Adrenal gland (tissue), 9 donors: ENCODE measurements at regions not wholly inside any gene's neighbourhood (a gene's known extent, or its start where the extent isn't known, plus 50 kb on each side); places are given as distances from the start of the nearest gene placed in this dataset.

Experiments
- DNase-seq, 7 donors: peaks; one replicate each; pipeline ENCODE4 v3.0.0-alpha.2; 2019 to 2020
- H3K27ac ChIP-seq, 5 donors: fragments of 200-600 bp; sonication (generic) in 4 of 5; 1 replicate in 3 of 5; 2 replicates in 2 of 5; pipeline versions ENCODE4 v1.5.1 to v1.8.0; 2016 to 2020; ENCODE audit warnings: mild to moderate bottlenecking in 1 of 5
- H3K27me3 ChIP-seq: fragments of 200-600 bp; 2 replicates; pipeline ENCODE4 v1.8.0; 2021
- H3K36me3 ChIP-seq, 2 donors: fragments of 200-600 bp; replicated peaks in 1 of 2; 1 replicate in 1 of 2; 2 replicates in 1 of 2; pipeline versions ENCODE4 v1.5.1 to v1.8.0; 2018 to 2022
- H3K4me1 ChIP-seq, 2 donors: fragments of 200-600 bp; replicated peaks in 1 of 2; 1 replicate in 1 of 2; 2 replicates in 1 of 2; pipeline versions ENCODE4 v1.5.1 to v1.8.0; 2018 to 2021
- H3K4me3 ChIP-seq, 4 donors: fragments of 200-600 bp; sonication (generic) in 3 of 4; one replicate each; pipeline ENCODE4 v1.5.1; 2016 to 2018
- H3K9me3 ChIP-seq, 3 donors: fragments of 200-600 bp; sonication (generic) in 1 of 3; replicated peaks in 1 of 3; 1 replicate in 2 of 3; 2 replicates in 1 of 3; pipeline versions ENCODE4 v1.5.1 to v1.8.0; 2016 to 2021
- POLR2A ChIP-seq, 2 donors: fragments of 450-650 bp; IDR thresholded peaks; one replicate each; pipeline ENCODE4 v1.6.1; 2017; ENCODE audit warnings: antibody characterized with exemption in 2 of 2, mild to moderate bottlenecking in 2 of 2, moderate library complexity in 1 of 2
- WGBS, 4 donors: extraction: QIAGEN DNeasy Blood & Tissue Kit in 2 of 4; methylation state at CpG; one replicate each; pipeline versions ENCODE4 v1.1.5 to v1.1.7; 2013 to 2017; 5-methylcytosine and 5-hydroxymethylcytosine counted together
- intact Hi-C, 2 donors: fragments of 100-400 bp; cut with DNase I; formaldehyde crosslinking; loops; one replicate each; pipeline versions ENCODE4 v1.14.1 to v1.15.0; 2022 to 2023
- TF ChIP-seq, protein P1 (sequence below), 6 experiments: fragments of 450-650 bp in 4 of 6; fragments of 200-600 bp in 2 of 6; sonication (generic) in 1 of 6; IDR thresholded peaks; 1 replicate in 5 of 6; 2 replicates in 1 of 6; pipeline versions ENCODE4 v1.5.1 to v1.8.0; 2016 to 2021; ENCODE audit warnings: antibody characterized with exemption in 6 of 6, mild to moderate bottlenecking in 2 of 6, moderate library complexity in 1 of 6
- donor health status: healthy with polysubstance abuse.
- donor health status: Bipolar disorder and iron deficiency.
- donor health status: DM: yes; HTN: yes; CAD: no.
- donor health status: DM: no; HTN: no; CAD: no.
- donor health status: DM: no; HTN: no; CAD: no.

DNA sequence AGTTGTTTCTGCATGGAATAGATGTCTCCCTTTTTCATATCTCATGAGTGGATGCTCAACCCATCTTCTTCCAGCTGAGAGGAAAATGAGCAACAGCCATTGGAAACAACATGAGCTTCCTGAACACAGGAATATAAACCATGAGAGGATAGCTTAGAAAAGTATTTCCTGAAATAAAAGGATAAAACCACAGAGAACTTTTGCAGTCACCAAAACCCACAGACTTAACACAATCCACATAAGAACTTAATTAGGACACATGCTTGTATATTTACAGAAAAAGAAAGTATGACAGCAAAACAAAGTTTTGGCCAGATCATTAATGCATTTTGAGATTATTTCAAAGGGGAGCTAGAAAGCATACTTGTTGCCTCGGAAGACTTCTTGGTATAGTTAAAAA lies 180.5 kb upstream of the RASGRP1 start:
- TF ChIP-seq, protein P1, sequence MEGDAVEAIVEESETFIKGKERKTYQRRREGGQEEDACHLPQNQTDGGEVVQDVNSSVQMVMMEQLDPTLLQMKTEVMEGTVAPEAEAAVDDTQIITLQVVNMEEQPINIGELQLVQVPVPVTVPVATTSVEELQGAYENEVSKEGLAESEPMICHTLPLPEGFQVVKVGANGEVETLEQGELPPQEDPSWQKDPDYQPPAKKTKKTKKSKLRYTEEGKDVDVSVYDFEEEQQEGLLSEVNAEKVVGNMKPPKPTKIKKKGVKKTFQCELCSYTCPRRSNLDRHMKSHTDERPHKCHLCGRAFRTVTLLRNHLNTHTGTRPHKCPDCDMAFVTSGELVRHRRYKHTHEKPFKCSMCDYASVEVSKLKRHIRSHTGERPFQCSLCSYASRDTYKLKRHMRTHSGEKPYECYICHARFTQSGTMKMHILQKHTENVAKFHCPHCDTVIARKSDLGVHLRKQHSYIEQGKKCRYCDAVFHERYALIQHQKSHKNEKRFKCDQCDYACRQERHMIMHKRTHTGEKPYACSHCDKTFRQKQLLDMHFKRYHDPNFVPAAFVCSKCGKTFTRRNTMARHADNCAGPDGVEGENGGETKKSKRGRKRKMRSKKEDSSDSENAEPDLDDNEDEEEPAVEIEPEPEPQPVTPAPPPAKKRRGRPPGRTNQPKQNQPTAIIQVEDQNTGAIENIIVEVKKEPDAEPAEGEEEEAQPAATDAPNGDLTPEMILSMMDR (IDR thresholded peaks at IDR 0.05), result no peak
- Histone ChIP-seq H3K4me3 (no peak overlapping the region), H3K36me3 (no peaks in the 10 kb centered on the region), H3K9me3 (no peaks in the 10 kb centered on the region), H3K4me1 (no peaks in the 10 kb centered on the region), H3K27ac (no peak overlapping the region), H3K27me3 (no peaks in the 10 kb centered on the region)
- 74 to 82% (median 74%) methylated on average over 1 of the region's 1 CpG for WGBS, 4 donors
- no peak for DNase-seq
- intact Hi-C loops, result no loop called here

DNA sequence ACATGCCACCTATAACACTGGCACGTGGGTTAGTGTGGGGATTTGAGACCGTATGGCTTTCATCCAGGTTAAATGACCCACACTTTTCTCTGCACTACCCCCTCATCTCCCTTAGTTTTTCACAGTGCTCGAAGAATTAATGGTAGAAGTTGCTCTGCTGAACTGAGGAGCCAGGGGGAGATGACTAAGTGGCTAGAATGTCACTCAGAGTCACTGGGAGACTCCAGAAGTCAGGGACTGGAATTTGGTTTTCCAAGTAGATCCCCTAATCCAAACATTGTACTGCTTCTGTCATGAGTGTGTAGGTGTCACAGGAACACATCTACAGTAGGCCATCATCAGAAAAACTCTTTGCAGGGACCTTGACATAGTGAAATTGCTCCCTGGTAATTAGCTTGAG lies 181.0 kb upstream of the RASGRP1 start:
- no peaks in the 10 kb centered on the region for H3K9me3 ChIP-seq
- no peak for DNase-seq
- no peaks in the 10 kb centered on the region for H3K36me3 ChIP-seq
- no peaks in the 10 kb centered on the region for H3K27me3 ChIP-seq
- no peak overlapping the region for H3K4me3 ChIP-seq
- WGBS, 4 donors, result 58 to 72% (median 62%) methylated on average over 3 of the region's 3 CpGs
- TF ChIP-seq, protein P1 (IDR thresholded peaks at IDR 0.05), result no peak
- no peak for TF ChIP-seq POLR2A (IDR thresholded peaks at IDR 0.05)
- intact Hi-C loops, result no loop called here
- H3K4me1 ChIP-seq, result no peaks in the 10 kb centered on the region
- no peak overlapping the region for H3K27ac ChIP-seq

DNA sequence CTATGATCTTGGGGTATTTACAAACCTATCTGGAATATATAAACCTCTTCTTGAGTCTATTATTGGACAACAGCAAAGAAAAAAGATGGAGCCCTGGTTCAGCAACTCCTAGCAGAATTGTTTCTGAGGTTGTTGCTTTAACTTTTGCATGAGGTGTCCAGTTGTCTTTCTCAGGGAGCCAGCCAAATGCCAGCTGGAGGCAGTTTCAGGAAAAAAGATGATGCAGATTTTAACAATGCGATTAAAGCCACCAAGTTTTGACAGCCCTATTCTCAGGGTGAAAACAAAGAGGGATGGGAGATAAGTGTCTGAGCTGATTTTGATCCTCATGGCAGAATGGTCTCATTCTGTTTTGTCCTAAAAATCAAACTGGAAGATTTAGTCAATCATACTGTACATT lies 181.6 kb upstream of the RASGRP1 start:
- intact Hi-C loops, result no loop called here
- H3K27ac ChIP-seq, result no peak overlapping the region
- TF ChIP-seq POLR2A (IDR thresholded peaks at IDR 0.05), result no peak
- TF ChIP-seq, protein P1 (IDR thresholded peaks at IDR 0.05), result no peak
- no peaks in the 10 kb centered on the region for H3K27me3 ChIP-seq
- 75 to 94% (median 82%) methylated on average over 1 of the region's 1 CpG for WGBS, 4 donors
- H3K9me3 ChIP-seq, result no peaks in the 10 kb centered on the region
- no peak for DNase-seq
- H3K36me3 ChIP-seq, result no peaks in the 10 kb centered on the region
- H3K4me1 ChIP-seq, result no peaks in the 10 kb centered on the region
- H3K4me3 ChIP-seq, result no peak overlapping the region

DNA sequence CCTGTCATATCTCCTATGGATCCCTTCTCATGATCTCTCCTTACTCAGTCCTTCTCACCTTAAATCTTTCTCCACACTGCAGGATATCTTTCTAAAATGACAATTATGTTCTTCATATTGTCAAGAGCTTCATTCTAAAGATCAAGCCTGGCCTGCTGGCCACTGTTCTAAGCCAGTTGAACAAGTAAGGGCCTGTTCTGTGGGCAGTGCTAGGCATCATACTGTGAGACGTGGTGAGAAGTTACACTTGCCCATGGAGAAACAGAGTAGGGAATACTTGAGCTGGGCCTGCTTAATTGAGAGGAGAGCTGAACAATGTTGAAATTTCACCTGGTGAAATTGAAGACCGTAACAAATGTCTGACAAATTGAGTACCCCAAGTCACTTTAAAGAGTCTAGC lies 184.1 kb upstream of the RASGRP1 start:
- Histone ChIP-seq H3K36me3 (no peaks in the 10 kb centered on the region), H3K9me3 (no peaks in the 10 kb centered on the region), H3K4me1 (no peaks in the 10 kb centered on the region), H3K27me3 (no peaks in the 10 kb centered on the region), H3K4me3 (no peak overlapping the region), H3K27ac (no peak overlapping the region)
- intact Hi-C loops, result no loop called here
- TF ChIP-seq POLR2A (IDR thresholded peaks at IDR 0.05), result no peak
- TF ChIP-seq, protein P1 (IDR thresholded peaks at IDR 0.05), result no peak
- WGBS, 4 donors, result 83 to 92% (median 89%) methylated on average over 2 of the region's 2 CpGs
- DNase-seq, result no peak
